Calu3 (cell line): ENCODE measurements at regions not wholly inside any gene's neighbourhood (a gene's known extent, or its start where the extent isn't known, plus 50 kb on each side); places are given as distances from the start of the nearest gene placed in this dataset.

ENCODE experiments used
- BruUV-seq: library from RNA; stranded (reverse); fragments of 400-500 nt; replicated peaks from 2 replicates; lab custom pipeline; 2021; lab: Mats Ljungman, UMichigan
- CTCF ChIA-PET: fragments of 300-600 bp; sonication (Branson Sonifier 250); formaldehyde crosslinking; loops from one replicate; lab custom pipeline; 2022; ENCODE audit warnings: antibody characterized with exemption; lab: Charles Lee
- DNase-seq: peaks from one replicate; pipeline ENCODE4 v3.0.0; 2022
- H3K27ac Mint-ChIP-seq: one replicate; pipeline ENCODE4 v1.8.0; 2022; ENCODE audit warnings: mixed read lengths; ENCODE audit not compliant: unreplicated experiment
- H3K27me3 Mint-ChIP-seq: one replicate; pipeline ENCODE4 v1.8.0; 2022; ENCODE audit warnings: mixed read lengths; ENCODE audit not compliant: unreplicated experiment
- H3K36me3 Mint-ChIP-seq: one replicate; pipeline ENCODE4 v1.8.0; 2022; ENCODE audit warnings: mild to moderate bottlenecking, moderate library complexity, mixed read lengths; ENCODE audit not compliant: insufficient read depth, unreplicated experiment
- H3K4me1 Mint-ChIP-seq: one replicate; pipeline ENCODE4 v1.8.0; 2022; ENCODE audit warnings: mild to moderate bottlenecking, low read depth, mixed read lengths; ENCODE audit not compliant: unreplicated experiment
- H3K4me3 Mint-ChIP-seq: one replicate; pipeline ENCODE4 v1.8.0; 2022; ENCODE audit warnings: mild to moderate bottlenecking, low read depth, moderate library complexity, mixed read lengths; ENCODE audit not compliant: unreplicated experiment
- H3K9me3 Mint-ChIP-seq: one replicate; pipeline ENCODE4 v1.8.0; 2022; ENCODE audit warnings: low read depth, mixed read lengths; ENCODE audit not compliant: unreplicated experiment
- intact Hi-C: fragments of 100-400 bp; cut with micrococcal nuclease; formaldehyde crosslinking; loops from one replicate; pipeline ENCODE4 v1.10.0; 2022; ENCODE audit not compliant: unreplicated experiment
- TF ChIP-seq, protein P1 (sequence below): fragments of 200-600 bp; IDR thresholded peaks from one replicate; pipeline ENCODE4 v1.8.0; 2022; ENCODE audit warnings: antibody characterized with exemption; ENCODE audit not compliant: unreplicated experiment

- DNase-seq, result no peak
- Mint-ChIP-seq H3K36me3 (no peaks in the 10 kb centered on the region), H3K4me3 (no peak overlapping the region), H3K9me3 (no peaks in the 10 kb centered on the region), H3K27ac (no peak overlapping the region), H3K4me1 (no peaks in the 10 kb centered on the region), H3K27me3 (peaks cover 15% of the 10 kb centered on the region)
- TF ChIP-seq, protein P1, sequence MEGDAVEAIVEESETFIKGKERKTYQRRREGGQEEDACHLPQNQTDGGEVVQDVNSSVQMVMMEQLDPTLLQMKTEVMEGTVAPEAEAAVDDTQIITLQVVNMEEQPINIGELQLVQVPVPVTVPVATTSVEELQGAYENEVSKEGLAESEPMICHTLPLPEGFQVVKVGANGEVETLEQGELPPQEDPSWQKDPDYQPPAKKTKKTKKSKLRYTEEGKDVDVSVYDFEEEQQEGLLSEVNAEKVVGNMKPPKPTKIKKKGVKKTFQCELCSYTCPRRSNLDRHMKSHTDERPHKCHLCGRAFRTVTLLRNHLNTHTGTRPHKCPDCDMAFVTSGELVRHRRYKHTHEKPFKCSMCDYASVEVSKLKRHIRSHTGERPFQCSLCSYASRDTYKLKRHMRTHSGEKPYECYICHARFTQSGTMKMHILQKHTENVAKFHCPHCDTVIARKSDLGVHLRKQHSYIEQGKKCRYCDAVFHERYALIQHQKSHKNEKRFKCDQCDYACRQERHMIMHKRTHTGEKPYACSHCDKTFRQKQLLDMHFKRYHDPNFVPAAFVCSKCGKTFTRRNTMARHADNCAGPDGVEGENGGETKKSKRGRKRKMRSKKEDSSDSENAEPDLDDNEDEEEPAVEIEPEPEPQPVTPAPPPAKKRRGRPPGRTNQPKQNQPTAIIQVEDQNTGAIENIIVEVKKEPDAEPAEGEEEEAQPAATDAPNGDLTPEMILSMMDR, result no peak
- CTCF ChIA-PET, result interaction anchor here (0.6 to 1.3 kb wide), 4 partner anchors 11 to 284 kb away, joined by 3 to 12 read pairs (median 4); no protein-coding TSS in a partner anchor
- intact Hi-C loops, result no loop called here
- no TSS peak for BruUV-seq
Measured at GRCh38 chr1:228975238-228975907, 240.1 kb downstream of the RHOU start.

DNA sequence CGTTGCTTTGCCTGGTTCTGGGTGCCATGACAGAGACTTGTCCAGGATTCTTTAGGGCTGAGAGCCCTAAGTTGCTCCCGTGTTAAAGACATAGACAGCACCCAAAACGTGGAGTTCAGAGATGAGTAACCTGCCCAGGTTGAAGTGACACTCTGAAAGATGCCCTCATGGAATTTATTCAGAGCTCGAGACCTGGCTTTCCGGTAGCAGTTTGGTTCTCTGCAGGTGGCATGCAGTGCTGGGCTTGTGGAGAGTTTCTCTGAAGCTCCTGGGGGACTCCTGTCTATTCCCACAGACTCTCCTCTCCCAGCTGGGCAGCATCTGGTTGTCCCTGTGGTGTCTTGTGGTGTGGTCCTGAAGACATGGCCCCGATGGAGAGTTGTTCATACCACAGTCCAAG lies 241.0 kb downstream of the RHOU start:
- Mint-ChIP-seq H3K4me1 (no peaks in the 10 kb centered on the region), H3K36me3 (no peaks in the 10 kb centered on the region), H3K9me3 (no peaks in the 10 kb centered on the region), H3K27ac (no peak overlapping the region), H3K27me3 (peaks cover 15% of the 10 kb centered on the region), H3K4me3 (no peak overlapping the region)
- TF ChIP-seq, protein P1, result no peak
- intact Hi-C loops, result no loop called here
- no peak for DNase-seq
- BruUV-seq, result no TSS peak
- CTCF ChIA-PET, result interaction anchor here (0.7 to 1.3 kb wide), 2 partner anchors 10 to 285 kb away, joined by 3 to 5 read pairs; no protein-coding TSS in a partner anchor

- no peaks in the 10 kb centered on the region for H3K9me3 Mint-ChIP-seq
- peaks cover 15% of the 10 kb centered on the region for H3K27me3 Mint-ChIP-seq
- H3K4me1 Mint-ChIP-seq, result no peaks in the 10 kb centered on the region
- no peak overlapping the region for H3K4me3 Mint-ChIP-seq
- CTCF ChIA-PET, result no interaction called here
- intact Hi-C loops, result no loop called here
- TF ChIP-seq, protein P1, result no peak
- H3K27ac Mint-ChIP-seq, result no peak overlapping the region
- no peaks in the 10 kb centered on the region for H3K36me3 Mint-ChIP-seq
- no peak for DNase-seq
- no TSS peak for BruUV-seq
Measured at GRCh38 chr1:228977307-228977706, 242.0 kb downstream of the RHOU start.

GRCh38 chr1:228977741-228978140 lies 242.5 kb downstream of the RHOU start:
- Mint-ChIP-seq H3K4me3 (no peak overlapping the region), H3K9me3 (no peaks in the 10 kb centered on the region), H3K36me3 (no peaks in the 10 kb centered on the region), H3K4me1 (no peaks in the 10 kb centered on the region), H3K27ac (no peak overlapping the region), H3K27me3 (peaks cover 15% of the 10 kb centered on the region)
- CTCF ChIA-PET, result no interaction called here
- intact Hi-C loops, result no loop called here
- TF ChIP-seq, protein P1, result no peak
- BruUV-seq, result no TSS peak
- no peak for DNase-seq
